Cerebellar cortex (tissue), 1 donor: ENCODE measurements at regions not wholly inside any gene's neighbourhood (a gene's known extent, or its start where the extent isn't known, plus 50 kb on each side); places are given as distances from the start of the nearest gene placed in this dataset.

ENCODE experiments used
- DNase-seq: peaks from one replicate; pipeline ENCODE4 v3.0.0-alpha.2; 2015; ENCODE audit warnings: low spot score

- DNase-seq = no peak
Measured at GRCh38 chr15:27619204-27619603, 479.9 kb downstream of the OCA2 start.

GRCh38 chr15:27617013-27617412 lies 482.1 kb downstream of the OCA2 start:
- DNase-seq = no peak

- DNase-seq = no peak
Measured at GRCh38 chr15:27608248-27608647, 490.9 kb downstream of the OCA2 start.

GRCh38 chr15:27601239-27601960 lies 497.7 kb downstream of the OCA2 start:
- DNase-seq = no peak

GRCh38 chr15:27599034-27599433 lies 500.1 kb downstream of the OCA2 start:
- DNase-seq = no peak

- no peak for DNase-seq
Measured at GRCh38 chr15:27598251-27599009, 500.7 kb downstream of the OCA2 start.

- no peak for DNase-seq
Measured at GRCh38 chr15:27595211-27595610, 503.9 kb downstream of the OCA2 start.

GRCh38 chr15:27592036-27592760 lies 506.9 kb downstream of the OCA2 start:
- no peak for DNase-seq
